Left hindlimb (tissue), 1 donor: ENCODE measurements at regions not wholly inside any gene's neighbourhood (a gene's known extent, or its start where the extent isn't known, plus 50 kb on each side); places are given as distances from the start of the nearest gene placed in this dataset.
"Not testable (repeated sequence)": the region's sequence is repeated elsewhere in the genome, so short reads cannot be mapped to it uniquely, and the experiment has no call there.

Experiments
- DNase-seq: peaks from one replicate; pipeline ENCODE4 v3.0.0-alpha.2; 2018

DNA sequence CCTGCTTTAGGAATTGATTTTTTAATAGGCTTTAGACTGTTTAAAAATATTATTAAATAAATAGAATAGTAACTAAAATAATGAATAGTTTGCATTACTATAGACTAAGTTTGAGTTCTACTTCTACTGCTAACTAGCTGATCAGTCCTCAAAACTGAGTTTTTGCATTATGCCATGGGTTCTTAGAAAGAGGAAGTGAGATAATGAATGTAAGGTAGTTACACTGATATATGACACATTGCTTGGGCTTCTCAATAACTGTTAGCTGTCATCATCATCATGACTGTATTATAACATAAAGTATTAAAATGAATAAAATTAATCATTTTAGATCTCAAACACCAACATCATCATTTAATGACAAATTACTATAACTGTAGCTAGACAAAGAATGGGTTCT lies 949.7 kb downstream of the TRHDE start:
- no peak for DNase-seq

DNA sequence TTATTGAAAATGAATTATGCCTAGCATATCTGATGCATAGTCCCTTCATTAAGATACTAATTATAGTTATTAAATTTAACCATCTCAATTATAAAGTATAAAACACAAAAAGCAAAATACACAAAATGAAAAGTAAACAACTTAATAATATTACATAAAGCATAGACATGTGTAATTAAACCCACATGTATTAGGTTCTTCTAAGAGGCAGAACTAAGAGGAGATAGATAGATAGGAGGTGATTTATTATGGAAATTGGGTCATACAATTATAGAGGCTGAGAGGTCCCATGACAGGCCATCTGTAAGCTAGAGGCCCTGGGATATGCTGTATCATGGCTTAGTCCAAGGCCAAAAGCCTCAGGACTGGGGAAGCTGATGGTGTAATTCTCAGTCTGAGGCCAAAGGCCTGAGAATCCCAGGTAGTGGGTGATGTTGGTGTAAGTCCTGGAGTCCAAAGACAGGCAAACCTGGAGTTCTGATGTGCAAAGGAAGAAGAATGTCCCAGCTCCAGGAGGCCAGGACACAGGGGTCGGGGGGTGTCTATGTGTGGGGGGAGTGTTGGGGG lies 953.3 kb downstream of the TRHDE start:
- DNase-seq = no peak

DNA sequence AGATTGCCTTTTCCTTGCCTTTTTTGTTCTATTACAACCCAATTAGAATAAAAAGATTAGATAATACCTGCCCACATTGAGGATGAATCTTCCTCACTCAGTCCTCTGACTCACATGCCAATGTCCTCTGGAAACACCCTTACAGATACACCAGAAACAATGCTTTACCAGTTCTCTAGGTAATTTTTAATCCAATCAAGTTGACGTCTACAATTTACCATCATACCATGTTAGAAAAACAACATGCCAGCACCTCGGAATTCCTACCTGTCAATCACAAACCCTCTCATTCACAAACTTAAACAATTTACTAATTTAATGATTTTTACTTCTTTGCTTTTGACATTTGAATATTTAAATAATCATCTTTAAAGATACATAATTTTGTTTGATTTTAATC lies 953.8 kb downstream of the TRHDE start:
- DNase-seq = no peak

GRCh38 chr12:73226593-73226992 lies 954.4 kb downstream of the TRHDE start:
- DNase-seq = no peak

GRCh38 chr12:73228828-73229227 lies 956.7 kb downstream of the TRHDE start:
- not testable (repeated sequence) for DNase-seq

- no peak for DNase-seq
Observed at GRCh38 chr12:73235387-73235786, 963.2 kb downstream of the TRHDE start.

GRCh38 chr12:73240110-73240509 lies 967.9 kb downstream of the TRHDE start:
- no peak for DNase-seq

GRCh38 chr12:73262788-73263381 lies 990.7 kb downstream of the TRHDE start:
- no peak for DNase-seq

GRCh38 chr12:73266206-73266605 lies 994.0 kb downstream of the TRHDE start:
- no peak for DNase-seq

DNA sequence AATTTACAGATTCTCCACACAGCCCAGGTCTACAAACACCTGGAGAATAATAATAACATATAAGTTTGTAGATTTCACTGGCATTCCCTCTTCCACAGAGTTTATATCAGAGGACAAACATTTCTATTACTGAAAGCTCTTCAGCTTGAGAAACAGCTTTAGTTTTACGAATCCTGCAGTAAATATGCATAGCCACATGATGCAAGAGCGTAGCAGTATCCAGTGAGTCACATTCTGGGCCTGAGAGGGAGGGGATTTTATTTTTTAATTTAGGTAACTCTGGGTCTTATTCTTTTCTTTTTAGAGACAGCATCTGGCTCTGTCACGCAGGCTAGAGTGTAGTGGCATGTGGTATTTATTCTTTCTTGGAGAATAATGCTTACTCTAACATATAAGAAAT lies 1002.8 kb downstream of the TRHDE start:
- DNase-seq = no peak

GRCh38 chr12:73277971-73278370 lies 1005.8 kb downstream of the TRHDE start:
- no peak for DNase-seq

- no peak for DNase-seq
Observed at GRCh38 chr12:73301530-73301929, 1029.4 kb downstream of the TRHDE start.

DNA sequence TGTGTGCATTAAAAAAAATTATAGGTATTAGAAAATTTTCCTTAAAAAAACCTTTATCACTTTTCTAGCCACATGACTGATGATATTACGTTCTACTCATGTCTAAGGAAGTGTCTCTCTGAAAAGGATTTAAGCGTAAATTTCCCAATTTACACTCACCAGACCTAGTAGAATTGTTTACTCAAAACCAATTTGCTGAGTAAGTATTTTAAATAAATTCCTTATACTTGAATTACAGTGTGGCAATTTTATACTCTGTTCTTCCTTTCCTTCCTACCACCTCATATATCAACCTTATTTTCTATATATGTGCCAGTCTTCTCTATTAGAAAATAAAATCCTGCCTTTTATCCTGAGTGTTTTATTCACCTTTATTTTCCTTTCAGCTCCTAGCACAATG lies 1035.1 kb downstream of the TRHDE start:
- DNase-seq = no peak

DNA sequence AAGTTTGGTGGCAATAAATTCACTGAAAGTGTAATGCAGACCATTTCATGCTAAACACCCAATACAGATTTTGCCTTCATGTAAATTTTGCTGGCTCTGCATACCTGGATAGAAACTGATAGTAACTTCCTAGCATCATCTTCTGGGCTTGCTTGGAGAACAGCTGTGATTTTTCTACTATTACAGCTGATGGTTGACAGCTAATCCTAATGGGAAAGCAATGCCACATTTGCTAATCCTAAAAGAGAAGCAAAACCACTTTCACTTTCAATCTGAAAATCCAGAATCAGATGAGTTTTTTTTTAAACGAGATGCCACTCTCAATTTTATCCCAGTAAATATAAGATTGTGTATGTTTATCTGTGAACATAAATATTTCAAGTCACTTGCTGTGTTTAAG lies 1035.9 kb downstream of the TRHDE start:
- no peak for DNase-seq

- no peak for DNase-seq
Observed at GRCh38 chr12:73308747-73309146, 1036.6 kb downstream of the TRHDE start.

GRCh38 chr12:73321319-73321718 lies 1049.1 kb downstream of the TRHDE start:
- DNase-seq = no peak

DNA sequence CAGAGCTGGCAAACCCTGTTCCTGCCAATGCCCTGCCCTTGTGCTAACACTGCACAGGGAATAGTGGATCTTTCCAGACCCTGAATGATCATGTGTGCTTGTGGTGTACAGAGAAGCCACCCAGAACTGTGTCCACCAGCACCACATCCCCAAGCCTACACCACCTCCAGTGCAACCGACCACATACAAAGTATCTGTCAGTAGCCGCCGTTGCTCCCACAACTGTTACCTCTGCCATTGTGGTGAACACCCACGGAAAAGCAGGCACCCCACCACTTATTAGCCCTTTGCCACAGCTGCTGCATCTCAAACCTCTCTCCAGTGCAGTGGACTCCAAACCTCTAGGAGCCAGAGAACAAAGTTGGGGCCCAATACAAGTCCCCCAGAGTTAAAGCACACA lies 1049.6 kb downstream of the TRHDE start:
- DNase-seq = no peak

DNA sequence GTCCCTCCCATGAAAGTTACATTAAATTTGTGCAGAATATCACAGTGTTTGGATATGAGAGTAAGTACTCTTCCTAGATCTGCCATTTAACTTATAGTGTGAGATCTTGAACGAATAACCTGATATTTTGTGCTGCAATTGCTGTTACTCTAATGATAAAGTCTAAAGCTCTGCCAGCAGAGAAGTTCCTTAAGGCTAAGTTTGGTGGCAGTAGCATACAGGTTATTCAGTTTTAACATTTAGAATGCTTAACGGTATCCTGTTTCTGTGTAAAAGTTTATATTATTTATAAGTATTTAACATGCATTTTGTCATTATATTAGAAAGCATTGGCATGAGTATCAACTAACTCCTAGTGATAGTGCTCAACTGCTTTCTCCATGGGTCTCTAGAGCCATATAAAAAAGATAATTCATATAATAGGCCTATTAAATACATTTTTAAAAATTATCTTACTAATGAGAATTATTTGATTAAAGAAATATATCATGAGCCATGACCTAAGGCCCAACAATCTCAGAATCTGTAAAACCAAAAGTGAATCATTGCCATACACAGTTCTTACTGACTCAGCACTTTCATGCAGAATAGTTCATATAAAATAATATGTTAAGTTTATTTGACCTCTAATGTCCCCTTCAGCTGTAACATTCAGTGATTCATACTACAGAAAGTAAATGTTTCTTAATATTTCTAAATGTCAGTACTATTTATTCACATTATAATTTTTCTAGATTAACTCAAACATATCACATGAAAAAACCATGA lies 1058.6 kb downstream of the TRHDE start:
- no peak for DNase-seq

- DNase-seq = no peak
Observed at GRCh38 chr12:73341559-73342247, 1069.5 kb downstream of the TRHDE start.

GRCh38 chr12:73342733-73343132 lies 1070.6 kb downstream of the TRHDE start:
- no peak for DNase-seq

DNA sequence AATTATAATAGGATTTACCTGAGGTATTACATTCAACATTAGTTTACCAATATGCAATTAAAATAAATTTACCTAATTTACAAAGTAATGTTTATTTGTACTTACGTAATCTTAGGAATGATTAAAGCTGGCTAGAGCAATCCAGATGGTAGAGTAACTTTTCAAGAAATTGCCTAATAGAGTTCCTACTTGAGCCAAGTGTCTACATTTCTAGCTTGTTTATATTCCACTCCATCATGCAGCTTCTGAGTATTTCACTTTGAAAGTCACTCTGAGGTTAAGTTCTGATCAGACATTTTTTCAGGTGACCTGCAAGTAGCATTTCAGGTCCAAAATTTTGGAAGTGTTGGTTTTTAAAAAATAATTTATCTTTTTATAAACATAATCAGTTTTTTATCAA lies 1080.7 kb downstream of the TRHDE start:
- no peak for DNase-seq

DNA sequence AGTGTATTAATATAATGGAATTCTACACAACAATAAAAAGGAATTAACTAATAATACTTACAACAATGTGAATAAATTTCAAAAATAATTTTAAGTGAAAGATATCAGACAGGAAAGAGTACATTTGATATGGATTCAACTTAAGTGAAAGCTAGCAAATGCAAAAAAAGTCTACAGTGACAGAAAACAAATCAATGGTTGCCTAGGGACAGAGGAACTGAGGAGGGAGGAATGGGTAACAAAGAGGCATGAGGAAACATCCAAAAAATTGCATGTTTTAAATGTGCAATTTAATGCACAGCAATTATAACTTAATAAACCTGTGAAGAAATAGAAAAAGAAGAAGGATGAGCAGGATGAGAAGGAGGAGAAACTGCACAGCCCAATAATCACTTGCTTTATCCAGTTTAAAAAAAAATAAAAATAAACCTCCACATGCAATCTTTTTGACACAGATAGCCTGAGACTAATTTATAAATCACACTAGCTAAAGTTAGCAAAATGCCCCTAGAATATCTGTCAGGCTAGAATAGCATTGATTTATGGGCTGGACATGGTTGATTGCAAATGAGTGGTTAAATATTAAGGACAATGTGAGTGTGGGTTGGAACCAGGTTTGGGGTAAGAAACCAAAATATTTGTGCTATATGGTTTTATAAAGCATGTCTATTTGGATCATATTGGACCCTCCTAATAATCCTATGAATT lies 1089.1 kb downstream of the TRHDE start:
- no peak for DNase-seq

GRCh38 chr12:73361864-73362230 lies 1089.7 kb downstream of the TRHDE start:
- no peak for DNase-seq
